ENCODE measurements at regions not wholly inside any gene's neighbourhood (a gene's known extent, or its start where the extent isn't known, plus 50 kb on each side); places are given as distances from the start of the nearest gene placed in this dataset.
"Not testable (repeated sequence)": the region's sequence is repeated elsewhere in the genome, so short reads cannot be mapped to it uniquely, and the experiment has no call there.

GRCh38 chr2:106272216-106272807 is 78.2 kb upstream of the UXS1 start:
- peaks cover 3% of the 10 kb centered on the region for H3K4me1 Mint-ChIP-seq (ENCODE audit: unreplicated experiment)
- no peaks in the 10 kb centered on the region for H3K9me3 Mint-ChIP-seq (ENCODE audit: unreplicated experiment)
- no peak for TF ChIP-seq CTCF (IDR thresholded peaks at IDR 0.05; ENCODE audit: unreplicated experiment)
- no peaks in the 10 kb centered on the region for H3K36me3 Mint-ChIP-seq (ENCODE audit: low read depth, unreplicated experiment)
- no peak overlapping the region for H3K4me3 Mint-ChIP-seq (ENCODE audit: unreplicated experiment)
- no peak for DNase-seq (ENCODE audit: low spot score)
- no peak overlapping the region for H3K27ac Mint-ChIP-seq (ENCODE audit: unreplicated experiment)
- peaks cover 2% of the 10 kb centered on the region for H3K27me3 Mint-ChIP-seq (ENCODE audit: unreplicated experiment)

- Mint-ChIP-seq H3K9me3 (ENCODE audit: unreplicated experiment) (no peaks in the 10 kb centered on the region), H3K36me3 (ENCODE audit: low read depth, unreplicated experiment) (no peaks in the 10 kb centered on the region), H3K4me3 (ENCODE audit: unreplicated experiment) (peak overlapping the region; percentile 78), H3K27me3 (ENCODE audit: unreplicated experiment) (no peaks in the 10 kb centered on the region), H3K4me1 (ENCODE audit: unreplicated experiment) (peaks cover 3% of the 10 kb centered on the region), H3K27ac (ENCODE audit: unreplicated experiment) (no peak overlapping the region)
- DNase-seq (ENCODE audit: low spot score) = no peak
- no peak for TF ChIP-seq CTCF (IDR thresholded peaks at IDR 0.05; ENCODE audit: unreplicated experiment)
These were observed 76.4 kb upstream of the UXS1 start for GRCh38 chr2:106270471-106270891.

GRCh38 chr2:106269591-106270291 is 75.6 kb upstream of the UXS1 start:
- no peak for DNase-seq (ENCODE audit: low spot score)
- Mint-ChIP-seq H3K36me3 (ENCODE audit: low read depth, unreplicated experiment) (no peaks in the 10 kb centered on the region), H3K9me3 (ENCODE audit: unreplicated experiment) (no peaks in the 10 kb centered on the region), H3K4me1 (ENCODE audit: unreplicated experiment) (peaks cover 3% of the 10 kb centered on the region), H3K4me3 (ENCODE audit: unreplicated experiment) (peak overlapping the region; percentile 78), H3K27ac (ENCODE audit: unreplicated experiment) (no peak overlapping the region), H3K27me3 (ENCODE audit: unreplicated experiment) (no peaks in the 10 kb centered on the region)
- TF ChIP-seq CTCF (IDR thresholded peaks at IDR 0.05; ENCODE audit: unreplicated experiment) = no peak

- no peak for DNase-seq (ENCODE audit: low spot score)
- peaks cover 3% of the 10 kb centered on the region for H3K4me1 Mint-ChIP-seq (ENCODE audit: unreplicated experiment)
- H3K36me3 Mint-ChIP-seq (ENCODE audit: low read depth, unreplicated experiment) = no peaks in the 10 kb centered on the region
- H3K27me3 Mint-ChIP-seq (ENCODE audit: unreplicated experiment) = no peaks in the 10 kb centered on the region
- TF ChIP-seq CTCF (IDR thresholded peaks at IDR 0.05; ENCODE audit: unreplicated experiment) = no peak
- no peaks in the 10 kb centered on the region for H3K9me3 Mint-ChIP-seq (ENCODE audit: unreplicated experiment)
- no peak overlapping the region for H3K4me3 Mint-ChIP-seq (ENCODE audit: unreplicated experiment)
- no peak overlapping the region for H3K27ac Mint-ChIP-seq (ENCODE audit: unreplicated experiment)
These were observed 73.9 kb upstream of the UXS1 start for GRCh38 chr2:106267997-106268396.

GRCh38 chr2:106261871-106262321 is 67.8 kb upstream of the UXS1 start:
- TF ChIP-seq CTCF (IDR thresholded peaks at IDR 0.05; ENCODE audit: unreplicated experiment) = no peak
- Mint-ChIP-seq H3K36me3 (ENCODE audit: low read depth, unreplicated experiment) (no peaks in the 10 kb centered on the region), H3K9me3 (ENCODE audit: unreplicated experiment) (no peaks in the 10 kb centered on the region), H3K27ac (ENCODE audit: unreplicated experiment) (no peak overlapping the region), H3K27me3 (ENCODE audit: unreplicated experiment) (peaks cover 6% of the 10 kb centered on the region), H3K4me3 (ENCODE audit: unreplicated experiment) (no peak overlapping the region), H3K4me1 (ENCODE audit: unreplicated experiment) (no peaks in the 10 kb centered on the region)
- DNase-seq (ENCODE audit: low spot score) = no peak

GRCh38 chr2:106258859-106259258 is 64.8 kb upstream of the UXS1 start:
- DNase-seq (ENCODE audit: low spot score); H3K27ac Mint-ChIP-seq (ENCODE audit: unreplicated experiment); H3K9me3 Mint-ChIP-seq (ENCODE audit: unreplicated experiment); H3K4me3 Mint-ChIP-seq (ENCODE audit: unreplicated experiment); H3K27me3 Mint-ChIP-seq (ENCODE audit: unreplicated experiment); H3K36me3 Mint-ChIP-seq (ENCODE audit: low read depth, unreplicated experiment); H3K4me1 Mint-ChIP-seq (ENCODE audit: unreplicated experiment): not testable (repeated sequence)

Data from endothelial cell (in vitro differentiated cells).